ENCODE measurements at regions not wholly inside any gene's neighbourhood (a gene's known extent, or its start where the extent isn't known, plus 50 kb on each side); places are given as distances from the start of the nearest gene placed in this dataset.
"Not testable (repeated sequence)": the region's sequence is repeated elsewhere in the genome, so short reads cannot be mapped to it uniquely, and the experiment has no call there.

- DNase-seq (ENCODE audit: low read depth) = no peak
- no peak overlapping the region for H3K4me3 ChIP-seq (ENCODE audit: low read depth, low read length)
- no peak for TF ChIP-seq CTCF (IDR thresholded peaks at IDR 0.05; ENCODE audit: insufficient read depth, low read depth, low read length)
Measured at GRCh38 chr4:60396341-60397049, 803.6 kb upstream of the ADGRL3 start.

- TF ChIP-seq CTCF (IDR thresholded peaks at IDR 0.05; ENCODE audit: insufficient read depth, low read depth, low read length) = no peak
Measured at GRCh38 chr4:60400593-60400992, 799.5 kb upstream of the ADGRL3 start.

GRCh38 chr4:60404027-60404426 lies 796.1 kb upstream of the ADGRL3 start:
- no peak for TF ChIP-seq CTCF (IDR thresholded peaks at IDR 0.05; ENCODE audit: insufficient read depth, low read depth, low read length)
- no peak for DNase-seq (ENCODE audit: low read depth)
- H3K4me3 ChIP-seq (ENCODE audit: low read depth, low read length) = no peak overlapping the region

More at GRCh38 chr4:60400593-60400992, 799.5 kb upstream of the ADGRL3 start:
- no peak for DNase-seq (ENCODE audit: low read depth)
- H3K4me3 ChIP-seq (ENCODE audit: low read depth, low read length) = no peak overlapping the region

- TF ChIP-seq CTCF (IDR thresholded peaks at IDR 0.05; ENCODE audit: insufficient read depth, low read depth, low read length) = no peak
- no peak overlapping the region for H3K4me3 ChIP-seq (ENCODE audit: low read depth, low read length)
- DNase-seq (ENCODE audit: low read depth) = no peak
Measured at GRCh38 chr4:60422439-60422838, 777.7 kb upstream of the ADGRL3 start.

GRCh38 chr4:60423573-60424184 lies 776.4 kb upstream of the ADGRL3 start:
- H3K4me3 ChIP-seq (ENCODE audit: low read depth, low read length); DNase-seq (ENCODE audit: low read depth): not testable (repeated sequence)

GRCh38 chr4:60432911-60433310 lies 767.2 kb upstream of the ADGRL3 start:
- no peak for TF ChIP-seq CTCF (IDR thresholded peaks at IDR 0.05; ENCODE audit: insufficient read depth, low read depth, low read length)
- H3K4me3 ChIP-seq (ENCODE audit: low read depth, low read length) = no peak overlapping the region
- no peak for DNase-seq (ENCODE audit: low read depth)

- no peak for TF ChIP-seq CTCF (IDR thresholded peaks at IDR 0.05; ENCODE audit: insufficient read depth, low read depth, low read length)
- no peak overlapping the region for H3K4me3 ChIP-seq (ENCODE audit: low read depth, low read length)
- no peak for DNase-seq (ENCODE audit: low read depth)
Measured at GRCh38 chr4:60443068-60443467, 757.1 kb upstream of the ADGRL3 start.

Data from fibroblast of villous mesenchyme (primary cell).